A172 (cell line): ENCODE measurements at regions not wholly inside any gene's neighbourhood (a gene's known extent, or its start where the extent isn't known, plus 50 kb on each side); places are given as distances from the start of the nearest gene placed in this dataset.

Source experiments
- DNase-seq: peaks from one replicate; pipeline ENCODE4 v3.0.0-alpha.2; 2015; ENCODE audit warnings: low spot score

- DNase-seq: no peak
Observed at GRCh38 chr3:174403831-174404230, 455.3 kb upstream of the NAALADL2 start.

- no peak for DNase-seq
Observed at GRCh38 chr3:174408310-174408709, 450.8 kb upstream of the NAALADL2 start.

GRCh38 chr3:174409086-174409743, 449.9 kb upstream of the NAALADL2 start:
- DNase-seq: no peak

- no peak for DNase-seq
Observed at GRCh38 chr3:174413062-174413912, 445.8 kb upstream of the NAALADL2 start.

- DNase-seq: no peak
Observed at GRCh38 chr3:174414902-174415301, 444.2 kb upstream of the NAALADL2 start.

- DNase-seq: no peak
Observed at GRCh38 chr3:174417573-174417972, 441.6 kb upstream of the NAALADL2 start.

- no peak for DNase-seq
Observed at GRCh38 chr3:174419216-174419615, 439.9 kb upstream of the NAALADL2 start.

- no peak for DNase-seq
Observed at GRCh38 chr3:174423936-174424335, 435.2 kb upstream of the NAALADL2 start.

- DNase-seq: no peak
Observed at GRCh38 chr3:174424656-174425055, 434.5 kb upstream of the NAALADL2 start.

GRCh38 chr3:174425422-174425821, 433.7 kb upstream of the NAALADL2 start:
- no peak for DNase-seq

- no peak for DNase-seq
Observed at GRCh38 chr3:174430986-174431385, 428.1 kb upstream of the NAALADL2 start.

GRCh38 chr3:174431717-174432116, 427.4 kb upstream of the NAALADL2 start:
- no peak for DNase-seq

- no peak for DNase-seq
Observed at GRCh38 chr3:174436367-174436766, 422.8 kb upstream of the NAALADL2 start.

GRCh38 chr3:174438501-174439145, 420.5 kb upstream of the NAALADL2 start:
- no peak for DNase-seq

- peak; percentile 90 for DNase-seq
Observed at GRCh38 chr3:174439331-174440252, 419.5 kb upstream of the NAALADL2 start.

GRCh38 chr3:174440253-174440701, 418.9 kb upstream of the NAALADL2 start:
- DNase-seq: no peak

- DNase-seq: peak; percentile 76
Observed at GRCh38 chr3:174440741-174441587, 418.2 kb upstream of the NAALADL2 start.

- DNase-seq: no peak
Observed at GRCh38 chr3:174441588-174442301, 417.4 kb upstream of the NAALADL2 start.

- DNase-seq: no peak
Observed at GRCh38 chr3:174442302-174442682, 416.8 kb upstream of the NAALADL2 start.

GRCh38 chr3:174444391-174444790, 414.7 kb upstream of the NAALADL2 start:
- no peak for DNase-seq
